ENCODE measurements at regions not wholly inside any gene's neighbourhood (a gene's known extent, or its start where the extent isn't known, plus 50 kb on each side); places are given as distances from the start of the nearest gene placed in this dataset.
"Not testable (repeated sequence)": the region's sequence is repeated elsewhere in the genome, so short reads cannot be mapped to it uniquely, and the experiment has no call there.

- no peak for DNase-seq (ENCODE audit: low read depth in 3 of 3, low spot score in 2 of 3)
Measured at GRCh38 chr1:79711001-79711431, 704.5 kb upstream of the ADGRL4 start.

- no peak for DNase-seq (ENCODE audit: low read depth in 3 of 3, low spot score in 2 of 3)
Measured at GRCh38 chr1:79708646-79709265, 702.2 kb upstream of the ADGRL4 start.

DNA sequence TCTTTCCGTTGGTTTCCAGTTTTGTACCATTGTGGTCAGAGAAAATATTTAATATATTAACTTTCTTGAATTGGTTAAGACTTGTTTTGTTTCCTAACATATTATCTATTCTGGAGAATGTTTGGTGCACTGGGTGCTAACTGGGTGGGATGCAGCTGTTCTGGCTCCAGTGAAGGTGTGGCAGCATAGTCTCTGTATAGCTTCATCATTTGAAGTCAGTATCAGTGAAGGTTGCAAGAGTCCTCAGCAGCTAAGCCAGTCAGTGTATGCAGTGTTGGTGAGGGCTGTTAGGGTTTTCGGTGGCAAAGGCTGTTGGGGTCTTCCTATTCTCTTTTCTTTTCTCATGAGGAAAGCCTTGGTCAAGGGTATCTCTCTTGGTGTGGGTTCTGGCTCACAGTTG lies 698.7 kb upstream of the ADGRL4 start:
- DNase-seq (ENCODE audit: low read depth in 3 of 3, low spot score in 2 of 3), result no peak

DNA sequence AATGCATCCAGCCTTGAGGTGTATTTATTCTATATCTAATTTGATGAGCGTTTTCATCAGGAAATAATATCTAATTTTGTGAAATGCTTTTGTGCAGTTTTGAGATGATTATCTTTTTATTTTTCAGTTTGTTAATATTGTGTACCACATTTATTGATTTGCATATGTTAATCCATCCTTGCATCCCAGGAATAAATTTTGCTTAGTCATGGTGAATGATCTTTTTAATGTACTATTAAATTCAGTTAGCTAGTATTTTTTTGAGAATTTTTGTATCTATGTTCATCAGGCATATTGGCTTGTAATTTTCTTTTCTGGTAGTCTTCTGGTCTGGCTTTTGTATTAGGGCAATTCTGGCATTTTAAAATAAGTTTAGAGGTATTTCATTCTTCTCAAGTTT lies 697.5 kb upstream of the ADGRL4 start:
- no peak for DNase-seq (ENCODE audit: low read depth in 3 of 3, low spot score in 2 of 3)

- DNase-seq (ENCODE audit: low read depth in 3 of 3, low spot score in 2 of 3), result not testable (repeated sequence)
Measured at GRCh38 chr1:79702336-79702999, 695.9 kb upstream of the ADGRL4 start.

GRCh38 chr1:79695138-79695537 lies 688.6 kb upstream of the ADGRL4 start:
- peak in 2 of 3 donors; percentile 7 to 15 for DNase-seq (ENCODE audit: low read depth in 3 of 3, low spot score in 2 of 3)

DNA sequence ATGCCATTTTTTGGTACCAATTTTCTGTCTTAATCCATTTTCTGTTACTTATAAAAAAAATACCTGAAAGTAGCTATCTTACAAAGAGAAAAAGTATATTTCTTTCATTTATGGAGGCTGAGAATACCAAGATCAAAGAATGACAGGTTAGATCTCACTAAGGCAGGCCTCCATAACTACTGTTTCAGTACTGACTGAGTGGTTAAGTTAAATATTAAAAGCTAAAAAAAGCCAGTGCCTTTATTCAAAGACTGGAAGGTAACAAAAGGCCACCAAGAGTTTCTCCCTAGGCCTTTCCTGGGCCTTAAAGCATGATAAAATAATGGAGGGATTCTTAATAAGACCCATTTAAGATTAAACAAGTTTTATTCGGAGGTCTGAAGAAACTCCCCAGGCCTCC lies 687.7 kb upstream of the ADGRL4 start:
- no peak for DNase-seq (ENCODE audit: low read depth in 3 of 3, low spot score in 2 of 3)

GRCh38 chr1:79693441-79694114 lies 687.0 kb upstream of the ADGRL4 start:
- DNase-seq (ENCODE audit: low read depth in 3 of 3, low spot score in 2 of 3), result no peak

GRCh38 chr1:79692519-79692918 lies 686.0 kb upstream of the ADGRL4 start:
- no peak for DNase-seq (ENCODE audit: low read depth in 3 of 3, low spot score in 2 of 3)

GRCh38 chr1:79688932-79689331 lies 682.4 kb upstream of the ADGRL4 start:
- no peak for DNase-seq (ENCODE audit: low read depth in 3 of 3, low spot score in 2 of 3)

DNA sequence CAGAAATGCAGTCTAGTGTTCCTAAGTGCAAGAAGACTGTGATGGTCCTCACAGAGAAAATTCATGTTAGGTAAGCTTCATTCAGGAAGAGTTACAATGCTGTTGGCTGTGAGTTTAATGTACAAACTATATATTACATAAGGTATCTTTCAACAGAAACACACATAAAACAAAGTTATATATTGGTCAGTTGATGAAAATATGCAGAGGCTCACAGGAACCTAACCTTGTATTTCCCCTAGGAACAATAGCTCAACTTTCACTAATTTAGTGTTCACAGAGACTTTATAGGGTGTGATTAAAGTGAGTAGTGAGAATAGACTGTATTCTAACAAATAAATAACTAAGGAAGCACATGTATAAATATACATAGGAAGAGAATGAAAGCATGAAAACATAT lies 676.9 kb upstream of the ADGRL4 start:
- no peak for DNase-seq (ENCODE audit: low read depth in 3 of 3, low spot score in 2 of 3)

DNA sequence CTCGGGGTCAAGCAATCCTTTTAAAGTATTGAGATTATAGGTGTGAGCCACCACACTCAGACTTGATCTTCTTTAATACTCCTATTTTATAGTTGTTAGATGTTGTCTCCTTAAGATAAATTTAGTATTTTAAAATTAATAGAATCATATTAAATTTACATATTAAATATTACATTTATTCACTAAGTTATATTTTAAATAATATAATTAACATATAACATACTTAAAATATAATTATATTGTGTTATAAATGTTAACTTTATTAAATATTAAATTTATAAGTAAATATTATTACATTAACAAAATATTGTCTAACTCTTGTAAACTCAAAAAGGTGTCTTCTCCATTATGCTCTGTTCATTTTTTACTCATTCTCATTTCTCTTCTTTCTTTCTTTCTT lies 675.9 kb upstream of the ADGRL4 start:
- DNase-seq (ENCODE audit: low read depth in 3 of 3, low spot score in 2 of 3), result no peak

DNA sequence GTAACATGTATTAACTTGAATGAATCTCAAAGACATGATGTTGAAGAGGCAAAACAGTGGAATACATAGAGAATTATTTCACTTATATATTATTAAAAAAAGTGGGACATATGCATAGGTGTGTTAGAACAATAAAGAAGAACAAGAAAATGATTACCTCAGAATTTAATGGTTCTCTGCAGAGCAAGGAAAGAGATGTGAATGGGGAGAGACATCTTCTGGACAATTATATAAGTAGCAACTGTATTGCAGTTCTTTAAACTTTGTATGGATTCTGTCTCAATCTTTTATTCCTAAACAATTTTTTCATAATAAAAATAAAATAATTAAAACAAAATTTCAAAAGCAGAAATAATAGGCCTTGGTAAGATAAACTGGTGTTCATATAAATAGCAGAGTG lies 674.9 kb upstream of the ADGRL4 start:
- DNase-seq (ENCODE audit: low read depth in 3 of 3, low spot score in 2 of 3), result no peak

- DNase-seq (ENCODE audit: low read depth in 3 of 3, low spot score in 2 of 3), result no peak
Measured at GRCh38 chr1:79679916-79680315, 673.4 kb upstream of the ADGRL4 start.

DNA sequence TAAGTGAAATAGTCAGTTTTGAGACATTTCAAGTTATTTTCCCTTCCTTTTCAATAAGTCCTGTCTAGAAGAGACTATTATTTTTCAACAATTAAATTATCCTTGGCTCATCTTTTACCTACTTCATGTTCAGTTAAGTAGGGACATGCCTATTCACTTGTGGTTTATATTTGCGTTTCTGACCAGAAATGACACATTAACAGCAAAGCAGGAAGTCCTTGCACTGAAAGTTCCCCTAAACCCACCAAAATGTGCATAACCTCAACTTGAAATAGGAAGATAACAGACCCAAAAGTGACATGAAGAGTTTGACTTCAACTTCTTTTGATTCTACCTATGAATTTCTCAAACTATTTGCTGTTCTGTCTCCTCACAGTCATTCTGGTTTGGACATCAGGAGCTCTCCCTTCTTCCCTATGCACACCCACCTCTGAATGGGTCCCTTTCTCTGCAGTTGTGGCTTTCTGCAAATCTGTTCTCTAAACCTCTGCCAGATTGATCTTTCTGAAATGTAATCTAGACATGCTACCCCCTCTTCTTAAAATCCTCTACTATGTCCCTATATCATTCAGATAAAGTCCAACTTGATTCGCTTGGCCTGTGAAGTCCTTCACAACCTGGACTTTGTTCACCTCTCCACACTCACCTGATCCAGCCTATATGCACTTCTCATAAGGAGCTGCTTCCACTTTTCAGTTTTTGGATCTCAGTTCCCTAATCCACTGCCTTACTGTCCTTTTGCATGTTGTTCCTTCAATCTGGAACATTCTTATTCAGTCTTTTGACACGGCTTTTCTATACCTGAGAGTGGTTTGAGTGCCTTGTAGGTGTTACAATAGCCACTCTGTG lies 661.5 kb upstream of the ADGRL4 start:
- no peak for DNase-seq (ENCODE audit: low read depth in 3 of 3, low spot score in 2 of 3)

DNA sequence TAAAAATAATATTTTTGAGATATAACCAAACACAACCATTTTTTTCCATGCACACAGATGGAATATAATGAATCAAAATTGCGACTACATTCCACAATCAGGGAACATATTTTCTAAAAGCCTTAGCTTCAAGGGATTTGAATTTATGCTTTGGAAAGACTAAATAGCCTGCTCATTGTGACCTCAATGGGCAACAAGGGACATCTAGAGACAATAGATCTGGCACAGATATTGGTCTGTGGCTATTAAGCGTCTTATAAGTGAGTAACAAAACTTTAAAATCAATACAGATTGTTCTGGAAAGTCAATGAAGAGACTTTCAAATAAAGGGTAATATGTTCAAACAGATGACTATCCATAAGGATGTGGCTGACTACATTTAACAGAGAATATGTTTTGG lies 660.6 kb upstream of the ADGRL4 start:
- DNase-seq (ENCODE audit: low read depth in 3 of 3, low spot score in 2 of 3), result no peak

DNA sequence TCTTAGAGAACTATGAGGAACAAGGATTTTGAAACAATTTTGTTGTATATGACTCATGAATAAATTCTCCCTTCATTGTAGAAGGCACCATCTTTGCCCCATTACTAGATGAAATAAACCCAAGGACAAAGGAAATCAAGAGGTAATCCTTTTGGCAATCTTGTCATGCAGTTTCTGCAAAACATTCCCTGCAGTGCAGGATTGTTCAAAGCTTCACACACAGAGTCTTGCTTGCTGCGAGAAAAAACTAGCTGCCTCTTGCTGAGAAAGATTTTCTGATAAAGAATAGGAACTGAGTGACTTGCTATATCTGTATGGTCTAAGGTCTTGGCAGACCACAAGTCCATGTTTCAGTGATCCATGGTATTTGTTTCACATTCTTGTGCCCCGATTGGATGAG lies 657.4 kb upstream of the ADGRL4 start:
- DNase-seq (ENCODE audit: low read depth in 3 of 3, low spot score in 2 of 3), result no peak

GRCh38 chr1:79662596-79662995 lies 656.1 kb upstream of the ADGRL4 start:
- no peak for DNase-seq (ENCODE audit: low read depth in 3 of 3, low spot score in 2 of 3)

- DNase-seq (ENCODE audit: low read depth in 3 of 3, low spot score in 2 of 3), result no peak
Measured at GRCh38 chr1:79660129-79660528, 653.6 kb upstream of the ADGRL4 start.

- DNase-seq (ENCODE audit: low read depth in 3 of 3, low spot score in 2 of 3), result no peak
Measured at GRCh38 chr1:79657951-79658658, 651.6 kb upstream of the ADGRL4 start.

GRCh38 chr1:79655876-79656275 lies 649.3 kb upstream of the ADGRL4 start:
- no peak for DNase-seq (ENCODE audit: low read depth in 3 of 3, low spot score in 2 of 3)

All from right renal cortex interstitium (tissue), 3 donors.